D721Med (cell line): ENCODE measurements at regions not wholly inside any gene's neighbourhood (a gene's known extent, or its start where the extent isn't known, plus 50 kb on each side); places are given as distances from the start of the nearest gene placed in this dataset.

ENCODE experiments used
- DNase-seq: peaks from one replicate; pipeline ENCODE4 v3.0.0; 2011; ENCODE audit warnings: low spot score; ENCODE audit not compliant: insufficient read length
- FAIRE-seq: peaks from 2 replicates; lab custom pipeline; 2011; peaks lifted over from hg19 to GRCh38; lab: Jason Lieb, UNC
- CTCF ChIP-seq: IDR thresholded peaks from 2 replicates; pipeline ENCODE4 v1.5.1; 2012; ENCODE audit warnings: mild to moderate bottlenecking, control low read depth; ENCODE audit not compliant: insufficient read depth; ENCODE audit errors: missing control alignments

DNA sequence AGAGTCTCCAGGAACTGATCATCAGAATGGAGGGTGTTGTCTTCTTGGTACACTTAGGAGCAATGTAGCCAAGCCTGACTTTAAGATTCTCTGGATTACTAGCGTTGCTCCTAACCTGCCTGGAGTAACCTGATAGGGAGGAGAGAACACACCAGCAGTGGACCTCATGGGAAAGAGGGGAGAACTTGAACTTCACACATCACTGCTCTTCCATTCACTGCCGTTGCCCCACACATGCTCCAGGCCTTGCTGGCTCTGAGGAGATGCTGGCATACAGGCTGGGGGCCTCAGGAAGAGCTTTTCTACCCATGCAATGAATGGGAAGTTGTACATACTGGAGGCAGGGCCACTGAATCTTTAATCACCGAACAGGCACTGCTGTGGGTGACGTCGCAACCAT is 60.3 kb upstream of the ADAMTS16 start:
- FAIRE-seq (no peak), DNase-seq (no peak)
- no peak for TF ChIP-seq CTCF

- TF ChIP-seq CTCF = no peak
- DNase-seq (no peak), FAIRE-seq (no peak)
Measured at GRCh38 chr5:5080790-5081189, 59.3 kb upstream of the ADAMTS16 start.

GRCh38 chr5:5085381-5085780 is 54.7 kb upstream of the ADAMTS16 start:
- TF ChIP-seq CTCF = no peak
- FAIRE-seq = no peak
- no peak for DNase-seq

DNA sequence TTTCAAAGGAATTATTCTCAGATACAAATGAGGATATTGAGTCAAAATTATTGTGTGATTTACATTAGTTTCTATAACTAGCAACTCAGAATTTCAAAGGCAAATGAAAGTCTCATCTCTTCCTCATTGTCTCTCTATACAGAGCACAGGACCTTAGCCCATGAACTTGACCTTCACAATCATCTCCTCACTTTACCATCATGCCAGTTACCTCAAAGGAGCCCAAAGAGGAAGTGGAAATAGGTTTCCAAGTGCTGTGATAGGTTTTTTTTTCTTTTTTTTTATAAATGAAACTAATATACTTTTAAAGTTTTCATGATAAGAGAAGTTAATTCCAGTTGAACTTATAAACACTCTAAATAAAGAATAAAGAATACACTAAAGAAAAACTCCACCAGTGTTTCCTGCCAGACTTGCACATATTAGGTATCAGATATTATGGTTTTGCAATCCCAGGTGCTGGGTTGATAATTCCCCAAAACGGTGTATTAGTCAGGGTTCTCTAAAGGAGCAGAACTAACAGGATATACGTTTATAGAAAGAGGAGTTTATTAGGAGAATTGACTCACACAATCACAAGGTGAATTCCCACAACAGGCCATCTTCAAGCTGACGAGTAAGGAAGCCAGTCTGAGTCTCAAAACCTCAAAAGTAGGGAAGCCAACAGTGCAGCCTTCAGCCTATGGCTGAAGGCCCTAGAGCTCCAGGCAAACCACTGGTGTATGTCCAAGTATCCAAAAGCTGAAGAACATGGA is 50.1 kb upstream of the ADAMTS16 start:
- no peak for TF ChIP-seq CTCF
- FAIRE-seq (no peak), DNase-seq (no peak)
